ENCODE measurements at regions not wholly inside any gene's neighbourhood (a gene's known extent, or its start where the extent isn't known, plus 50 kb on each side); places are given as distances from the start of the nearest gene placed in this dataset.
"Not testable (repeated sequence)": the region's sequence is repeated elsewhere in the genome, so short reads cannot be mapped to it uniquely, and the experiment has no call there.

GRCh38 chr4:10775132-10775531 is 90.6 kb upstream of the CLNK start:
- ATAC-seq; DNase-seq (ENCODE audit: low spot score); POLR2A ChIA-PET; H3K27me3 Mint-ChIP-seq (ENCODE audit: low read depth); H3K4me3 Mint-ChIP-seq; H3K27ac Mint-ChIP-seq; H3K4me1 Mint-ChIP-seq; CTCF ChIA-PET: not testable (repeated sequence)
- peaks cover 39% of the 10 kb centered on the region for H3K9me3 Mint-ChIP-seq
- TF ChIP-seq HMGA2 (CRISPR knock-in tag; IDR thresholded peaks at IDR 0.05), result peak; percentile 96
- peaks cover 27% of the 10 kb centered on the region for H3K36me3 Mint-ChIP-seq

GRCh38 chr4:10773656-10774055 is 89.1 kb upstream of the CLNK start:
- no peak overlapping the region for H3K4me3 Mint-ChIP-seq
- no peaks in the 10 kb centered on the region for H3K4me1 Mint-ChIP-seq
- H3K27me3 Mint-ChIP-seq (ENCODE audit: low read depth), result peaks cover 4% of the 10 kb centered on the region
- peaks cover 53% of the 10 kb centered on the region for H3K9me3 Mint-ChIP-seq
- CTCF ChIA-PET, result no interaction called here
- ATAC-seq (no peak), DNase-seq (ENCODE audit: low spot score) (no peak)
- POLR2A ChIA-PET, result no interaction called here
- H3K27ac Mint-ChIP-seq, result no peak overlapping the region
- peaks cover 41% of the 10 kb centered on the region for H3K36me3 Mint-ChIP-seq
- TF ChIP-seq TP53 (CRISPR knock-in tag; IDR thresholded peaks at IDR 0.05), result no peak
- TF ChIP-seq ZNF671 (CRISPR knock-in tag; IDR thresholded peaks at IDR 0.05), result no peak
- TF ChIP-seq E2F5 (CRISPR knock-in tag; IDR thresholded peaks at IDR 0.05), result no peak
- TF ChIP-seq GABPB1 (CRISPR knock-in tag; IDR thresholded peaks at IDR 0.05), result no peak
- no peak for TF ChIP-seq E2F1 (CRISPR knock-in tag; IDR thresholded peaks at IDR 0.05)

- ChIA-PET POLR2A (no interaction called here), CTCF (no interaction called here)
- Mint-ChIP-seq H3K36me3 (peaks cover 43% of the 10 kb centered on the region), H3K4me1 (no peaks in the 10 kb centered on the region), H3K27ac (no peak overlapping the region), H3K4me3 (no peak overlapping the region), H3K9me3 (peaks cover 55% of the 10 kb centered on the region), H3K27me3 (ENCODE audit: low read depth) (peaks cover 4% of the 10 kb centered on the region)
- TF ChIP-seq MXD4 (CRISPR knock-in tag; IDR thresholded peaks at IDR 0.05; ENCODE audit: borderline replicate concordance), result no peak
- DNase-seq (ENCODE audit: low spot score), result no peak
- ATAC-seq, result no peak
These were observed 88.4 kb upstream of the CLNK start for GRCh38 chr4:10773010-10773409.

GRCh38 chr4:10765386-10765785 is 80.8 kb upstream of the CLNK start:
- no peak overlapping the region for H3K4me3 Mint-ChIP-seq
- ATAC-seq (no peak), DNase-seq (ENCODE audit: low spot score) (no peak)
- H3K27ac Mint-ChIP-seq, result no peak overlapping the region
- ChIA-PET CTCF (no interaction called here), POLR2A (no interaction called here)
- peaks cover 71% of the 10 kb centered on the region for H3K36me3 Mint-ChIP-seq
- peaks cover 9% of the 10 kb centered on the region; the same call in 1 of the 2 replicates for H3K27me3 Mint-ChIP-seq (ENCODE audit: low read depth)
- peaks cover 86% of the 10 kb centered on the region for H3K9me3 Mint-ChIP-seq
- H3K4me1 Mint-ChIP-seq, result no peaks in the 10 kb centered on the region
- TF ChIP-seq NFE2L1 (CRISPR knock-in tag; IDR thresholded peaks at IDR 0.05), result no peak
- TF ChIP-seq, protein P1, sequence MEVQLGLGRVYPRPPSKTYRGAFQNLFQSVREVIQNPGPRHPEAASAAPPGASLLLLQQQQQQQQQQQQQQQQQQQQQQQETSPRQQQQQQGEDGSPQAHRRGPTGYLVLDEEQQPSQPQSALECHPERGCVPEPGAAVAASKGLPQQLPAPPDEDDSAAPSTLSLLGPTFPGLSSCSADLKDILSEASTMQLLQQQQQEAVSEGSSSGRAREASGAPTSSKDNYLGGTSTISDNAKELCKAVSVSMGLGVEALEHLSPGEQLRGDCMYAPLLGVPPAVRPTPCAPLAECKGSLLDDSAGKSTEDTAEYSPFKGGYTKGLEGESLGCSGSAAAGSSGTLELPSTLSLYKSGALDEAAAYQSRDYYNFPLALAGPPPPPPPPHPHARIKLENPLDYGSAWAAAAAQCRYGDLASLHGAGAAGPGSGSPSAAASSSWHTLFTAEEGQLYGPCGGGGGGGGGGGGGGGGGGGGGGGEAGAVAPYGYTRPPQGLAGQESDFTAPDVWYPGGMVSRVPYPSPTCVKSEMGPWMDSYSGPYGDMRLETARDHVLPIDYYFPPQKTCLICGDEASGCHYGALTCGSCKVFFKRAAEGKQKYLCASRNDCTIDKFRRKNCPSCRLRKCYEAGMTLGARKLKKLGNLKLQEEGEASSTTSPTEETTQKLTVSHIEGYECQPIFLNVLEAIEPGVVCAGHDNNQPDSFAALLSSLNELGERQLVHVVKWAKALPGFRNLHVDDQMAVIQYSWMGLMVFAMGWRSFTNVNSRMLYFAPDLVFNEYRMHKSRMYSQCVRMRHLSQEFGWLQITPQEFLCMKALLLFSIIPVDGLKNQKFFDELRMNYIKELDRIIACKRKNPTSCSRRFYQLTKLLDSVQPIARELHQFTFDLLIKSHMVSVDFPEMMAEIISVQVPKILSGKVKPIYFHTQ (CRISPR knock-in tag; IDR thresholded peaks at IDR 0.05), result no peak
- TF ChIP-seq, protein P2, sequence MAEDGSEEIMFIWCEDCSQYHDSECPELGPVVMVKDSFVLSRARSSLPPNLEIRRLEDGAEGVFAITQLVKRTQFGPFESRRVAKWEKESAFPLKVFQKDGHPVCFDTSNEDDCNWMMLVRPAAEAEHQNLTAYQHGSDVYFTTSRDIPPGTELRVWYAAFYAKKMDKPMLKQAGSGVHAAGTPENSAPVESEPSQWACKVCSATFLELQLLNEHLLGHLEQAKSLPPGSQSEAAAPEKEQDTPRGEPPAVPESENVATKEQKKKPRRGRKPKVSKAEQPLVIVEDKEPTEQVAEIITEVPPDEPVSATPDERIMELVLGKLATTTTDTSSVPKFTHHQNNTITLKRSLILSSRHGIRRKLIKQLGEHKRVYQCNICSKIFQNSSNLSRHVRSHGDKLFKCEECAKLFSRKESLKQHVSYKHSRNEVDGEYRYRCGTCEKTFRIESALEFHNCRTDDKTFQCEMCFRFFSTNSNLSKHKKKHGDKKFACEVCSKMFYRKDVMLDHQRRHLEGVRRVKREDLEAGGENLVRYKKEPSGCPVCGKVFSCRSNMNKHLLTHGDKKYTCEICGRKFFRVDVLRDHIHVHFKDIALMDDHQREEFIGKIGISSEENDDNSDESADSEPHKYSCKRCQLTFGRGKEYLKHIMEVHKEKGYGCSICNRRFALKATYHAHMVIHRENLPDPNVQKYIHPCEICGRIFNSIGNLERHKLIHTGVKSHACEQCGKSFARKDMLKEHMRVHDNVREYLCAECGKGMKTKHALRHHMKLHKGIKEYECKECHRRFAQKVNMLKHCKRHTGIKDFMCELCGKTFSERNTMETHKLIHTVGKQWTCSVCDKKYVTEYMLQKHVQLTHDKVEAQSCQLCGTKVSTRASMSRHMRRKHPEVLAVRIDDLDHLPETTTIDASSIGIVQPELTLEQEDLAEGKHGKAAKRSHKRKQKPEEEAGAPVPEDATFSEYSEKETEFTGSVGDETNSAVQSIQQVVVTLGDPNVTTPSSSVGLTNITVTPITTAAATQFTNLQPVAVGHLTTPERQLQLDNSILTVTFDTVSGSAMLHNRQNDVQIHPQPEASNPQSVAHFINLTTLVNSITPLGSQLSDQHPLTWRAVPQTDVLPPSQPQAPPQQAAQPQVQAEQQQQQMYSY (CRISPR knock-in tag; IDR thresholded peaks at IDR 0.05), result no peak
- no peak for TF ChIP-seq SMAD3 (CRISPR knock-in tag; IDR thresholded peaks at IDR 0.05; ENCODE audit: borderline replicate concordance)
- TF ChIP-seq GABPB1 (CRISPR knock-in tag; IDR thresholded peaks at IDR 0.05), result no peak
- TF ChIP-seq TCF7 (CRISPR knock-in tag; IDR thresholded peaks at IDR 0.05; ENCODE audit: low read depth), result no peak
- TF ChIP-seq MXD4 (CRISPR knock-in tag; IDR thresholded peaks at IDR 0.05; ENCODE audit: borderline replicate concordance), result no peak
- TF ChIP-seq ZNF138 (CRISPR knock-in tag; conservative IDR thresholded peaks at IDR 0.05), result no peak
- TF ChIP-seq GRHL2 (CRISPR knock-in tag; IDR thresholded peaks at IDR 0.05; ENCODE audit: insufficient replicate concordance, severe bottlenecking), result no peak
- no peak for TF ChIP-seq HMGXB4 (CRISPR knock-in tag; IDR thresholded peaks at IDR 0.05)
- no peak for TF ChIP-seq ELF4 (CRISPR knock-in tag; IDR thresholded peaks at IDR 0.05; ENCODE audit: low read depth)
- TF ChIP-seq ZNF425 (CRISPR knock-in tag; conservative IDR thresholded peaks at IDR 0.05), result no peak
